DMS153 treated with DMSO at 0.1 percent for 48 hours (cell line): ENCODE measurements at regions not wholly inside any gene's neighbourhood (a gene's known extent, or its start where the extent isn't known, plus 50 kb on each side); places are given as distances from the start of the nearest gene placed in this dataset.

Experiments used
- DNase-seq: peaks from one replicate; lab custom pipeline; 2025; ENCODE audit not compliant: unreplicated experiment; lab: John Stamatoyannopoulos, UW

DNA sequence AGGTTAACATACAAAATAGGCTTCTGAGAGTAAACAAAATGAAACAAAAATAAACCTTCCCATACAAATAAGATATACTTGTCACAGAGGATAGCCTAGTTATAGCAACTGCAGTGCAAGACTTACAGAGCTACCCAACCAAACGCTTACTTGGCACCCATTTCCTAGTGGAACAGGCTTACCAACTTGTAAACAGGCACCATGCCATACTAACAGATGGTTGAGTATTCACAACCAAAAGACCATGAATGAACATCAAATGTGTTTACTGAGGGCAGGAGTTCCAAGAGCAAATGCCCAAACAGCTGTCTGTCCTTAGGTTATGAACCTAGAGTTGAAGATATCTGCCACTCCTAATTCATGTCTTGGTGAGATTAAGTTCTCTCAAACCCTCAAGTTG lies 2629.2 kb downstream of the PCDH7 start:
- DNase-seq = no peak

- no peak for DNase-seq
Observed at GRCh38 chr4:33357121-33357520, 2637.0 kb downstream of the PCDH7 start.

GRCh38 chr4:33369446-33369845 lies 2649.3 kb downstream of the PCDH7 start:
- DNase-seq = no peak

DNA sequence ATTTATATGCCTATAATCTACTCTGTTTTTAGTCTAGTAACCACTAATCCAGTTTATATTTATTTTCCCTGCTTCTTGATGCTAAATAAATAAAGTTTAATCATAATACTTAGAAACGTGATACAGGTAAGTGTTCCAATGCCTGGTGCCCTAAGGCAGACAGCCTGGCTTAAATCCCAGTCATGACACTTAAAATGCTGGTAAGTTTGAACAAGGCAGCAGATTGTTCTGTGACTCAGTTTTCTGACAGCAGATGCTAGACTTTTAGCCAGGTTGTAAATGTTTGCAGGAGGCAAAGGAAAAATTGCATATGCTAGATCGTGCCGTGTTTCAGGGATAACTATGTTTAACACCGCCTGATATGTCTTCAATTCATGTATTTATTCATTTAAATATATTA lies 2661.6 kb downstream of the PCDH7 start:
- no peak for DNase-seq

GRCh38 chr4:33386764-33387163 lies 2666.6 kb downstream of the PCDH7 start:
- no peak for DNase-seq

- no peak for DNase-seq
Observed at GRCh38 chr4:33390976-33391375, 2670.8 kb downstream of the PCDH7 start.

- no peak for DNase-seq
Observed at GRCh38 chr4:33395731-33396485, 2675.7 kb downstream of the PCDH7 start.

DNA sequence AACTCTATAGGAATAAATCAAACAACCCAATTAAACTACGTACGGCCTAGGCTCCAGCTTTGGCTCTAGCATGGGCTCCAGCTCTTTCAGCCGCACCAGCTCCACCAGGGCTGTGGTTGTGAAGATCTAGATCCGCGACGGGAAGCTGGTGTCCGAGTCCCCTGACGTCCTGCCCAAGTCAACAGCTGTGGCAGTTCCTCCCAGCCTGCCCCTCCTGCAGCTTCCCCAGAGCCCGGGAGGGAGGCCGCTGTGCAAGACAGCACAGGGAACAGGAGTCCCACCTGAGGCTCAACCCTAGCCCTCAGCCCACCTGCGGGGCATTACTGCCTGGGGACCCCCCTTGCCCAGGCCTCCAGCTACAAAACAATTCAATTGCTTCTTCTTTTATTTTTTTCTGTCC lies 2680.3 kb downstream of the PCDH7 start:
- no peak for DNase-seq

DNA sequence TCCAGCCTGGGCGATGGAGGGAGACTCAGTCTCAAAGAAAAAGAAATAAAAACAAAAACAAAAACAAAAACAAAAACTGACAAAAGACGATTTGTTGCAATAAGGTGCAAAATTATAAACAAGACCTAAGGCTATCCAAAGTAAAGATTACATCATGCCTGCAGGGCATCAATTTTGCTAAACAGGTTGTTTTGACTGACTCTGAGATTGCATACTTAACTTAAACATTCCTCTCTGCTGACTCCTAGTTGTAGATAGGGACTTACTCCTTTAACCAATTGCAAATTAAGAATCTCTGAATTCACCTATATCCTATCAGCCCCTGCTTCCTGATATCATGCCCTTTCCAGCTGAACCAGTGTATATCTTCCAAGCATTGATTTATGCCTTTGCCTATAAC lies 2687.3 kb downstream of the PCDH7 start:
- DNase-seq = no peak

DNA sequence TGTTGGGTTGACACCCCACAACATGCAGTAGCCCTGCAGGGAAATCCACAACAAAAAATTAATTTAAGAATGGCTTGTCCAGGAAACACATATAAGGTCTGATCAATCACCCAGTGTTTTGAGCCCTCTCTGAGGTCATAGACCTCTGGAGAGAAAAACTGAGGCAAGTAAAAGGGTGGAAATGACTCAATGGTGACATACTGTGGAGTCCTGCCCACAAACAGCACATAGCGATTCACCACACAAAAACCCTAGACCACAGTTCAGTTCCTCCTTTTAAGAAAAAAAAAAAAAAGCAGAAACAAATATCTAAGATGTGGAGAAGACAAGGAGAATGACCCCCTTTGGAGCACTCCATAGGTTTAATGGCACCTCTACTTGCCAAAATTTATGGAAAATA lies 2691.0 kb downstream of the PCDH7 start:
- DNase-seq = no peak

- DNase-seq = no peak
Observed at GRCh38 chr4:33421887-33422286, 2701.7 kb downstream of the PCDH7 start.

- no peak for DNase-seq
Observed at GRCh38 chr4:33422656-33423055, 2702.5 kb downstream of the PCDH7 start.

- no peak for DNase-seq
Observed at GRCh38 chr4:33425936-33426335, 2705.8 kb downstream of the PCDH7 start.

- DNase-seq = no peak
Observed at GRCh38 chr4:33427676-33428075, 2707.5 kb downstream of the PCDH7 start.

GRCh38 chr4:33429971-33430370 lies 2709.8 kb downstream of the PCDH7 start:
- DNase-seq = no peak

DNA sequence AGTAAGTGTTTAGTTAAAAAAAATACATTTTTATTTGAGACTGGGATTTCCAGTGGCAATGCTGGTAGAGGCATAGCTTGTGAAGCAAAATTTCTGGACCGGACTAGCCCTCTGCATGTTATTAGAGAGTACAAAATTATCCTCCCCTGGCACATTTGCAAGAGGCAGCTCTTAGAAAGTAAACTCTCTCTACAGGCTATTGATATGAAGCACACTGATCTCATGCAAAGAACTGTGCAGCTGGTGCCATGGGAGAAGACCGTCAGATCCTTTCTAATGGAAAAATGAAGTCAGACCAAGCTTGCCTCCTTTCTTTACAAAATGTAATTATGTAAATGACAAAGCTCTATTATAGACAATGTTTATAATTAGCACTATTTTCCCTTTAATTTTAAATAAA lies 2717.2 kb downstream of the PCDH7 start:
- DNase-seq = no peak

DNA sequence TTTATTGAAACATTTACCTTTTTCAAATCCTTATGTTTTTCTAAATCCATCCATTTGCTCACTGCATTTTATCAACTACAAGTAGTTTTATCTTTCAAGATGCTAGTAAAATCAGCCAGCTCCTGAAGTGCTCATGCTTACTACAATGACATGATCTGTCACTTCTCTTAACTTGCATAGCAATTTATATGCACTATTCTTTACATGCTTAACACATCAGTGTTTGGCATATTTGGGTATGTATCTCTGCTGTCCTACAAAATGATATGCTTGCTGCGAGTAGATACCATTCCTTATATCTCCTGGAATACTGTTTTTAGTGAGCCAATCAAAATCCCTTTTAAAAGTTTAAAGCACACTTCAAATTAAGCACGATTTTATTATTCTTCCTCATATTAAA lies 2726.8 kb downstream of the PCDH7 start:
- DNase-seq = no peak

DNA sequence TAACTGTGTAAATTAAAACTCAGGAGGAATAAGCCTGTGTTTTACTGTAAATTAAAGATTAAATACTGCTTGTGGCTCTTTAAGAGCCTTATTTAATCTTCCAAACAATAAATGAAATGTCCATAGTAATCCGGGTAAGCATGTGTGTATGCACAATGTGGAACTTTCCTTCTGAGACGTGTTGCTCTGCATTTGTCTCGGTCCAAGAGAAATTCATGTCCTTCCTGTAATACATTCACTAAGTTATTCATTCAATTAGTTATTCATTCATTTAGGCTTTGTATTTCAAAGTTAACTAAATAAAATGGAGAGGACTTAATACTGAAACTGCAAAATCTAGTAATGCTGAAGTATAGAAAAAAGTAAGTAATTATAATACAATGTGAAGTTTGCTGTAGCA lies 2728.8 kb downstream of the PCDH7 start:
- DNase-seq = no peak

GRCh38 chr4:33453436-33453835 lies 2733.3 kb downstream of the PCDH7 start:
- DNase-seq = no peak

DNA sequence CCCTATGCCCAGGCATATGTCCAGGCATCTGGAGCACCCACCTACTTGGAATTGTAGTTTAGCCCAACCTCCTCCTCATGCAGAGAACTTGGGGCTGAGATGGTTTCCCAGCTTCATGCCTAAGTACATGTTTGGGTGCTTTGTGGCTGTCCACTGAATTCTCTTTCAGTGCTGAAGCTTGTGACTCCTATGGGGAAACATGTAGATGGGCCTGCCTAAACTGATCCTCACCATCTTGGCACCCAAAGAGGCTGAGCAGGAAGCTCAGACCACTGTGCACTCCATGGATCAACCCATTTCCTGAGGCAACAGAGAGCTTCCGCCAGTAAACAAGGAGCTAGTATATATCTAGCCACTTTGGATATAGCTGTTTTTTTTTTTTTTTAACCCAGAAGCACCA lies 2733.7 kb downstream of the PCDH7 start:
- DNase-seq = no peak

DNA sequence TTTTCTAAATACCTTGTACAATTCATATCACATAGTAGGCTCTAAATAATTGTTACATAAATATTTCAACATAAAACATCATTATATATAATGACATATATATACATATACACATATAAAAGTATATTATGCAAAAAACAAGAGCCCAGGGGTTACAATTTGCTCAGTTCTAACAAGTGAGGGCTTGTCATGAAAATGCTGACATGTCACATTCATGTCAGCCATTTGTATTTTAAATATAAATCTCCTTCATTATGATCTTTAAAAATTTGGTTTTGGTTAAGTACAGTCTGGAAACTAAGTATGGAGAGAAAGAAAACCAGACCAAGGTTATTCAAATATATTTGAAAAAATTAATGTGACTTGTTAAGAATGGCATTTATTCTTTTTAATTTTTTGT lies 2745.4 kb downstream of the PCDH7 start:
- no peak for DNase-seq

DNA sequence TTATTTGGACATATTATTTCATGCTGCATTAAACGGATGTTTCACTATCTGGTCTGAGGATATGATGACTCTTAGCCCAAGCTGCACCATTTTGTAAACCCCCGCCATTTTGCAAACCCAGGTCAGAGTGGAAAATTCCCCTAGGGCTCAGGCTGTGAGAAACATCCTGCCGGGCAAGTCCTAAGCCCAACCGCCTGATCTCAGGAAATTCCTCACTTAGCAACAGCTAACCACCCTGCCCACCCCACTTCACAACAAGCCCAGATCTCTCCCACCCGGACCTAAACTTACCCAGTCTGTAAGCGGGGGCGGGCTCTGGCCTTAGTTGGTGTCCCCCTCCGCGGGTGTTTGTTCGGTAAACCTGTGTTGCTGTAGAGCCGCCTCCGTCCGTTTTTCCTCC lies 2747.1 kb downstream of the PCDH7 start:
- no peak for DNase-seq

- DNase-seq = no peak
Observed at GRCh38 chr4:33470805-33471204, 2750.6 kb downstream of the PCDH7 start.
